GM21515 (cell line): ENCODE measurements at regions not wholly inside any gene's neighbourhood (a gene's known extent, or its start where the extent isn't known, plus 50 kb on each side); places are given as distances from the start of the nearest gene placed in this dataset.
"Not testable (repeated sequence)": the region's sequence is repeated elsewhere in the genome, so short reads cannot be mapped to it uniquely, and the experiment has no call there.

Experiments used
- ATAC-seq: cut with Tn5 transposase; IDR thresholded peaks from one replicate; pipeline ENCODE4 v1.9.1; 2021; ENCODE audit not compliant: unreplicated experiment

GRCh38 chr2:216776066-216776850 is 80.9 kb upstream of the IGFBP5 start:
- ATAC-seq = no peak

GRCh38 chr2:216775043-216775453 is 79.7 kb upstream of the IGFBP5 start:
- ATAC-seq = no peak

GRCh38 chr2:216774620-216775019 is 79.3 kb upstream of the IGFBP5 start:
- ATAC-seq = no peak

- ATAC-seq = no peak
Measured at GRCh38 chr2:216774180-216774579, 78.8 kb upstream of the IGFBP5 start.

GRCh38 chr2:216773072-216773471 is 77.7 kb upstream of the IGFBP5 start:
- no peak for ATAC-seq

- no peak for ATAC-seq
Measured at GRCh38 chr2:216770717-216771116, 75.4 kb upstream of the IGFBP5 start.

- ATAC-seq = no peak
Measured at GRCh38 chr2:216770050-216770449, 74.7 kb upstream of the IGFBP5 start.

- no peak for ATAC-seq
Measured at GRCh38 chr2:216769626-216770025, 74.3 kb upstream of the IGFBP5 start.

GRCh38 chr2:216768908-216769411 is 73.6 kb upstream of the IGFBP5 start:
- no peak for ATAC-seq

- no peak for ATAC-seq
Measured at GRCh38 chr2:216765761-216766262, 70.5 kb upstream of the IGFBP5 start.

GRCh38 chr2:216763396-216763795 is 68.0 kb upstream of the IGFBP5 start:
- no peak for ATAC-seq

- no peak for ATAC-seq
Measured at GRCh38 chr2:216761809-216762208, 66.5 kb upstream of the IGFBP5 start.

GRCh38 chr2:216761133-216761532 is 65.8 kb upstream of the IGFBP5 start:
- no peak for ATAC-seq

- no peak for ATAC-seq
Measured at GRCh38 chr2:216758256-216759155, 63.2 kb upstream of the IGFBP5 start.

GRCh38 chr2:216757532-216757931 is 62.2 kb upstream of the IGFBP5 start:
- no peak for ATAC-seq

GRCh38 chr2:216756435-216756834 is 61.1 kb upstream of the IGFBP5 start:
- ATAC-seq = no peak

- ATAC-seq = no peak
Measured at GRCh38 chr2:216754812-216755211, 59.5 kb upstream of the IGFBP5 start.

- ATAC-seq = no peak
Measured at GRCh38 chr2:216754336-216754735, 59.0 kb upstream of the IGFBP5 start.

- no peak for ATAC-seq
Measured at GRCh38 chr2:216752855-216753505, 57.6 kb upstream of the IGFBP5 start.

GRCh38 chr2:216750750-216751149 is 55.4 kb upstream of the IGFBP5 start:
- ATAC-seq = not testable (repeated sequence)

GRCh38 chr2:216746268-216746667 is 50.9 kb upstream of the IGFBP5 start:
- not testable (repeated sequence) for ATAC-seq
